OCI-LY7 (cell line): ENCODE measurements at regions not wholly inside any gene's neighbourhood (a gene's known extent, or its start where the extent isn't known, plus 50 kb on each side); places are given as distances from the start of the nearest gene placed in this dataset.

Experiments
- BruUV-seq: library from RNA; stranded (reverse); fragments of 400-500 nt; replicated peaks from 2 replicates; lab custom pipeline; 2021; lab: Mats Ljungman, UMichigan
- CTCF ChIA-PET: fragments of 300-600 bp; sonication (Branson Sonifier 250); formaldehyde crosslinking; loops from one replicate; lab custom pipeline; 2022; ENCODE audit warnings: antibody characterized with exemption; ENCODE audit not compliant: unreplicated experiment; lab: Charles Lee
- POLR2A ChIA-PET: fragments of 300-600 bp; sonication (Branson Sonifier 250); formaldehyde crosslinking; loops from one replicate; lab custom pipeline; 2022; ENCODE audit warnings: antibody characterized with exemption; lab: Charles Lee
- DNase-seq: peaks from one replicate; pipeline ENCODE4 v3.0.0-alpha.2; 2015; ENCODE audit warnings: low spot score
- H2AFZ ChIP-seq: fragments of 200-600 bp; sonication (generic), shearing (Covaris generic); 2 replicates; pipeline ENCODE4 v1.6.1; 2014; ENCODE audit warnings: mild to moderate bottlenecking, antibody characterized with exemption, low read length, moderate library complexity
- H3K27ac ChIP-seq: fragments of 200-600 bp; sonication (generic); 2 replicates; pipeline ENCODE4 v1.5.1; 2014; ENCODE audit warnings: mixed run types, low read depth, mild to moderate bottlenecking, moderate library complexity, low read length, inconsistent platforms; ENCODE audit not compliant: poor library complexity, severe bottlenecking
- H3K36me3 ChIP-seq: fragments of 200-600 bp; sonication (generic); 2 replicates; pipeline ENCODE4 v1.6.1; 2014; ENCODE audit warnings: mild to moderate bottlenecking, antibody characterized with exemption, low read length, moderate library complexity, mixed read lengths; ENCODE audit not compliant: insufficient read depth
- H3K4me1 ChIP-seq: fragments of 200-600 bp; sonication (generic); 2 replicates; pipeline ENCODE4 v1.5.1; 2014; ENCODE audit warnings: mild to moderate bottlenecking, low read length; ENCODE audit not compliant: insufficient read depth, poor library complexity, severe bottlenecking
- H3K4me2 ChIP-seq: fragments of 200-600 bp; sonication (generic); 2 replicates; pipeline ENCODE4 v1.6.1; 2014; ENCODE audit warnings: mild to moderate bottlenecking, low read length
- H3K4me3 ChIP-seq: fragments of 200-600 bp; sonication (generic); 2 replicates; pipeline ENCODE4 v1.5.1; 2014; ENCODE audit warnings: mild to moderate bottlenecking, low read depth, low read length; ENCODE audit not compliant: poor library complexity, severe bottlenecking
- H3K79me2 ChIP-seq: fragments of 200-600 bp; sonication (generic); 2 replicates; pipeline ENCODE4 v1.6.1; 2016; ENCODE audit warnings: low read depth, mild to moderate bottlenecking, low read length, moderate library complexity, mixed read lengths; ENCODE audit not compliant: insufficient read depth
- H3K9me2 ChIP-seq: fragments of 200-600 bp; sonication (generic); 2 replicates; pipeline ENCODE4 v1.6.1; 2016; ENCODE audit warnings: mild to moderate bottlenecking, low read length, mixed read lengths; ENCODE audit not compliant: insufficient read depth
- H3K9me3 ChIP-seq: fragments of 200-600 bp; sonication (generic); 2 replicates; pipeline ENCODE4 v1.6.1; 2014; ENCODE audit warnings: mild to moderate bottlenecking, mixed run types, low read length, mixed read lengths
- H4K20me1 ChIP-seq: fragments of 200-600 bp; sonication (generic); 2 replicates; pipeline ENCODE4 v1.6.1; 2014; ENCODE audit warnings: mild to moderate bottlenecking, antibody characterized with exemption, low read length, moderate library complexity, mixed read lengths; ENCODE audit not compliant: insufficient read depth
- CTCF ChIP-seq: fragments of 200-600 bp; sonication (generic); conservative IDR thresholded peaks from 2 replicates; pipeline ENCODE4 v1.5.1; 2014; ENCODE audit warnings: mild to moderate bottlenecking, antibody characterized with exemption, low read length, moderate library complexity, mixed read lengths
- EZH2phosphoT487 ChIP-seq: fragments of 200-600 bp; sonication (generic); IDR thresholded peaks from 2 replicates; pipeline ENCODE4 v1.6.1; 2018; ENCODE audit warnings: low read depth, borderline replicate concordance, mild to moderate bottlenecking, mixed run types, antibody characterized with exemption, low read length, moderate library complexity, mixed read lengths
- intact Hi-C: fragments of 100-400 bp; cut with micrococcal nuclease; formaldehyde crosslinking; loops from one replicate; pipeline ENCODE4 v1.10.0; 2022; ENCODE audit not compliant: unreplicated experiment

GRCh38 chr2:120930236-120930635, 194.6 kb downstream of the GLI2 start:
- CTCF ChIA-PET = no interaction called here
- no peak overlapping the region for H2AFZ ChIP-seq
- POLR2A ChIA-PET = no interaction called here
- no peaks in the 10 kb centered on the region for H3K79me2 ChIP-seq
- no peak overlapping the region for H3K27ac ChIP-seq
- no peaks in the 10 kb centered on the region for H4K20me1 ChIP-seq
- no peak for DNase-seq
- H3K36me3 ChIP-seq = no peaks in the 10 kb centered on the region
- no peak overlapping the region for H3K4me2 ChIP-seq
- H3K9me3 ChIP-seq = no peaks in the 10 kb centered on the region
- H3K4me1 ChIP-seq = no peaks in the 10 kb centered on the region
- TF ChIP-seq CTCF (no peak), EZH2phosphoT487 (no peak)
- no TSS peak for BruUV-seq
- no peaks in the 10 kb centered on the region for H3K9me2 ChIP-seq
- intact Hi-C loops = no loop called here
- no peak overlapping the region for H3K4me3 ChIP-seq

GRCh38 chr2:120930864-120931263, 195.2 kb downstream of the GLI2 start:
- Histone ChIP-seq H3K9me3 (no peaks in the 10 kb centered on the region), H3K4me1 (no peaks in the 10 kb centered on the region), H3K36me3 (no peaks in the 10 kb centered on the region), H3K79me2 (no peaks in the 10 kb centered on the region), H3K27ac (no peak overlapping the region), H3K4me3 (no peak overlapping the region), H2AFZ (no peak overlapping the region), H4K20me1 (no peaks in the 10 kb centered on the region), H3K4me2 (no peak overlapping the region), H3K9me2 (no peaks in the 10 kb centered on the region)
- intact Hi-C loops = no loop called here
- ChIA-PET CTCF (no interaction called here), POLR2A (no interaction called here)
- BruUV-seq = no TSS peak
- DNase-seq = no peak
- TF ChIP-seq CTCF (no peak), EZH2phosphoT487 (no peak)

GRCh38 chr2:120932472-120932871, 196.8 kb downstream of the GLI2 start:
- DNase-seq = no peak
- no peaks in the 10 kb centered on the region for H3K9me2 ChIP-seq
- no peaks in the 10 kb centered on the region for H3K9me3 ChIP-seq
- TF ChIP-seq EZH2phosphoT487 (no peak), CTCF (no peak)
- no peak overlapping the region for H3K4me2 ChIP-seq
- no peak overlapping the region for H3K4me3 ChIP-seq
- H3K79me2 ChIP-seq = no peaks in the 10 kb centered on the region
- H3K27ac ChIP-seq = no peak overlapping the region
- H4K20me1 ChIP-seq = no peaks in the 10 kb centered on the region
- H3K4me1 ChIP-seq = no peaks in the 10 kb centered on the region
- no peak overlapping the region for H2AFZ ChIP-seq
- intact Hi-C loops = no loop called here
- no TSS peak for BruUV-seq
- ChIA-PET POLR2A (no interaction called here), CTCF (no interaction called here)
- no peaks in the 10 kb centered on the region for H3K36me3 ChIP-seq
